Pons (tissue), 1 donor: ENCODE measurements at regions not wholly inside any gene's neighbourhood (a gene's known extent, or its start where the extent isn't known, plus 50 kb on each side); places are given as distances from the start of the nearest gene placed in this dataset.
"Not testable (repeated sequence)": the region's sequence is repeated elsewhere in the genome, so short reads cannot be mapped to it uniquely, and the experiment has no call there.

Experiments
- DNase-seq: peaks from one replicate; pipeline ENCODE4 v3.0.0-alpha.2; 2016; ENCODE audit warnings: low spot score

DNA sequence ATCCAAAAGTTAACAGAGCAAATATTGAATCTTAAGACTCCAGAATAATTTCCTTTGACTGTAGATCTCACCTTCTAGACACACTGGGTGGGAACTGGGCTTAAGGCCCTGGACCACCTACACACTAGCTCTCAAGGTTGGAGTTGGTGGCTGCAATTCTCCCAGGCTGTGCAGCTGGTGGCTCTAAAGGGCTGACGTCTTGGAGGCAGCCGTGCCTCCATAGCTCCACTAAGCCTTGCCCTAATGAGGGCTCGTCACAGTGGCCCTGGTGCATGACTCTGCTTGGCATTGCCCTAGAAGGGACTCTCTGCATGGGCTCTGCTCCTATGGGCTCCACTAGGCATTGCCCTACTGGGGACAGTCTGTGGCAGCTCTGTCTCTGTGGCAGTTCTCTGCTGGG, 1005.2 kb downstream of the CCSER2 start:
- no peak for DNase-seq

- DNase-seq = no peak
These were observed 1004.2 kb downstream of the GRID1 start for GRCh38 chr10:85362401-85362800.

DNA sequence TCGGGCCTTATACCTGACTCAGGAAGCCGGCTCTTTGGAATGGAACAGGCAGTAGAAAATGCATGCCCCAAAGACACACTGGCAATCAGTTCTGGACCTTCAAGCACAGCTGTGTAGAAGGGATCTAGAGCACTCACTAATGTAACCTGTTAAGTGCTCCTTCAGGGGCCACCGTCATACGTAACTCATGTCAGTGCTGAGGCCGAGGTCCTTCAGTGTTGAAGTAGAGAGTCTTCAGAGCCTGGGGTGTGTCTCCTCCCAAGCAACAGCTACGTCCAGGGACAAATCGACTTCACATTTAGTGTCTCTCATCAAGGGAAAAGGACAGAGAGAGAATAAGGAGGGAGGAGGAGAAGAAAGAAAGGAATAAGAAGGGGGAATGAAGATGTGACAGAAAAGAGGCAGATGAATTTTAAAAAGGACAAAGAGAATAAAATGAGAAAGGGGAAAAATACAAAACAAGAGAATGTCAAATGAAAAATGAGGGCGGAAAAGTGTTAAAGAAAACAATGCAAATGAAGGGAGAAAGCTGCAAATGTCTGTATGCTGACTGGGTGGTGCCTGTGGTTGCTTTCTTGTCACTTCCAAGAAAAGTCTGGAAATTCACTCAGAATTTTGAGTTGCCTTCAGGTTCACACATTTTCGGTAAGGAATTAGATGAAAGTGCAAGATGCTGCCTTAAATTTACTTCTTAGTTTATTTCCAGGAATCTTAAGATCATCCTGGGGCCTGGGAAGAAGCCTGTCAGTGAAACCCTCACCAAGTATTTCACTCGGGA, 989.4 kb downstream of the GRID1 start:
- no peak for DNase-seq

GRCh38 chr10:85379338-85379737, 987.3 kb downstream of the GRID1 start:
- no peak for DNase-seq

GRCh38 chr10:85400981-85401695, 965.5 kb downstream of the GRID1 start:
- DNase-seq = no peak

DNA sequence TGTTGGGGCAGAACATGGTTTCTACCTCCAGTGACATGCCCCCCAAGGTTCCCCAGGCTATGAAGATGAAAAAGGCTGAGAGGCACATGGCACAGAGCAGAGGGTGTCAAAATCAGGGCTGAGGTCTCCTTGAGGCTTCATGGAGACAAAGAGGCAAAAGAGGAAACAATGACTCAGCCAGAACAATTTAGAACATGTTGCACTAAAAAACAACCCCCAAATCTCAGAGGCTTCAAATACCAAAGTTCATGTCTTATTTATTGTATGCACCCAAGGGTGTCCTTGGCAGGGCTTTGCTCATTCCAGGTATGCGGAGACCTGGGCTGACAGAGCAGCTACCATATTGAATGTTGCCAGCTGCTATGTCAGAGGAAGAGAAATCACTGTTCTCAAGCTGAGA, 964.1 kb downstream of the GRID1 start:
- DNase-seq = no peak

- DNase-seq = no peak
These were observed 959.5 kb downstream of the GRID1 start for GRCh38 chr10:85407088-85407487.

- DNase-seq = no peak
These were observed 958.2 kb downstream of the GRID1 start for GRCh38 chr10:85408388-85408787.

DNA sequence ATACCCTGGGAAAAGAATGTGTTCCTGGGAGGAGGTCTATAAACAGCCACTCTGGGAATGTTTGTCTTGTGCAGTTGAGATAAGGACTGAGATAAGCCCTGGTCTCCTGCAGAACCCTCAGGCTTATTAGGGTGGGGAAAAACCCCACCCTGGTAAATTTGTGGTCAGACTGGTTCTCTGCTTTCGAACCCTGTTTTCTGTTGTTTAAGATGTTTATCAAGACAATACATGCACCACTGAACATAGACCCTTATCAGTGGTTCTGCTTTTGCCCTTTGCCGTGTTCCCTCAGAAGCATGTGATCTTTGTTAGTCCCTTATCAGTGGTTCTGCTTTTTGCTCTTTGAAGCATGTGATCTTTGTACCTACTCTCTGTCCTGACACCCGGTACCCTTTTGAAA, 956.0 kb downstream of the GRID1 start:
- DNase-seq = not testable (repeated sequence)

- no peak for DNase-seq
These were observed 953.0 kb downstream of the GRID1 start for GRCh38 chr10:85413570-85413969.

DNA sequence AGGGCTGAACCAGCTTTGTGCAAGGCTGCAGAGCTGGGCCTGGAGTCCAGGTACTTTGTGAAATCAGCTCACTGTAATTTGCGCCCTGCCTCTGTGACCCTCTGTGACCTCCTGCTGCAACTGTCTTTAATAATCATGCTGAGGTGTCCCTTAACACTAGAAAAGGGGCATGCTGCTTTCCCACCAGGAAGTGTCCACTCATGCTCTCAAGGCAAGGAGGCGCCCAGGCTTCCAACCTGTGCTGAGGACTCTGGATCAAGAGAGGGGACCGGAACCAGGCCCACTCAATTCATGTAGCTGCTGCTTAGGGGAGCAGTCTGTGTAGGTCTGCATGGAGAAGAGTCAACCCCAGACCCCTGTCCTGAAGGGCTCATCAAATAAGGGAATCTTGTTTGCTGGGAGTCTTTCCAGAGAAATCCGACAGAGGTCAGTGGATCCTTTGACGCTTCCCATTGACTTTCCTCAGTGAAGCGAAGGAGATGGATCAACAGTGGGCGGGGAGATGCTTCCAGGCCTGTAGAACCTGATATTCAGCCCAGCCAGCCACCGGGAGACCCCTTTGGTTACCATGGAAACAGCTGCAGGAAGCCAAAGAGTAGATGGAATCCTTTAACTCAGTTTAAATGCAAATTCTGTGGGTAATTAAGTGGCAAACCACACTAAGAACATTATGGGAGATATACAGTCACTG, 945.9 kb downstream of the GRID1 start:
- no peak for DNase-seq

- DNase-seq = no peak
These were observed 945.2 kb downstream of the GRID1 start for GRCh38 chr10:85421421-85421820.

GRCh38 chr10:85429126-85429525, 937.5 kb downstream of the GRID1 start:
- DNase-seq = no peak

DNA sequence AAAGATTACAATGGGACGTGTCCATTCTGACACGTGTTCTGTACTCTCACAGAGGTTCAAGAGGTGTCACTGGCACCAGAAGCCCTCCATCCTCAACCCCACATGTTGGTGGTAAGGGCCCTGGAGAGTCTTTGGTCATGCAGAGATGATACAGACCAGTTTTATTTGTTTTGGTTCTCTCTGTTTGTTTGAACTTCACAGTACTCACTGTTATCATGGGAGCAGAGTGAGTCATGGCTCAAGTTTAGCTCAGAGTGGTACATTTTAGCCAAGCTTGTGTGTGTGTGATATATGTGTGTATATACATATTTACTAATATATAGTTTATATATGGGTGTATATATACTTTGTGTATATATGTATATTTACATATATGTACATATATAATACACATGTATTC, 935.6 kb downstream of the GRID1 start:
- no peak for DNase-seq

DNA sequence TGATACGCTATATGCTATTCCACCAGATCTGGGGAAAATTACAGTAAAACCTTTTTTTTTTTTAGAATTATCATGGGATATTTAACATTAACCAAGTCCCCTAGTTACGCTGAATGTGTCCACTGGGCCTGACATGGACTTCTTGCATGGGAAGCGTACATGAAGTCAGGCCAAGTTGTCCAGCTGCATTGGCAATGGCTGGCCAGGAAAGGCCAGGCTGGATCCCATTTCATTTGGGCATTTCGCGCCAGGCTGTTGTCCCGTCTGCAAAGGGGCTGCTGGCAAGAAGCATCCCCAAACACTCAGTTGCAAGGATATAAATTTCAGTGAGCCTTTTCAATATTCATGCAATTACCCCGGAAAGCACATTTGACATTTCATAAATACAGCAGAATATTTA, 933.3 kb downstream of the GRID1 start:
- no peak for DNase-seq

GRCh38 chr10:85444868-85445267, 921.7 kb downstream of the GRID1 start:
- no peak for DNase-seq

DNA sequence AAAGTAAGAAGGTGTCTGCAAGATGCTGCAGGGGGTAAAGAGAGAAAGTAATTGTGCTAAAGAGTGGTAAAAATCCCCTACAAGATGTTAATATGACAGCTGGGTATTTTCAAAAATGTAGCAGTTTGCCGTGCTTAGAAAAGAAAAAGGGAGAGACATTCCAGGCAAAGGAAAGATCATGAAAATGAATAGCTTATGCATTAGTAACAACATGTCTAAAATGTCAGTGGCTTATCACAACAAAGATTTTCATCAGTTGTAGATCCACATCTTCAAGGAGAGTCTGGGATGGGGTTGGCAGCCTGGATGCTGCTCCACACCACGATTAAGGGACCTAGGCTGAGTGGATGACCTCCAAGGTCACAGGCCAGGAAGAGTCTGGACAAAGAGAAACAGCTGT, 920.9 kb downstream of the GRID1 start:
- DNase-seq = no peak

- no peak for DNase-seq
These were observed 919.8 kb downstream of the GRID1 start for GRCh38 chr10:85446827-85447226.

- no peak for DNase-seq
These were observed 918.9 kb downstream of the GRID1 start for GRCh38 chr10:85447690-85448089.

DNA sequence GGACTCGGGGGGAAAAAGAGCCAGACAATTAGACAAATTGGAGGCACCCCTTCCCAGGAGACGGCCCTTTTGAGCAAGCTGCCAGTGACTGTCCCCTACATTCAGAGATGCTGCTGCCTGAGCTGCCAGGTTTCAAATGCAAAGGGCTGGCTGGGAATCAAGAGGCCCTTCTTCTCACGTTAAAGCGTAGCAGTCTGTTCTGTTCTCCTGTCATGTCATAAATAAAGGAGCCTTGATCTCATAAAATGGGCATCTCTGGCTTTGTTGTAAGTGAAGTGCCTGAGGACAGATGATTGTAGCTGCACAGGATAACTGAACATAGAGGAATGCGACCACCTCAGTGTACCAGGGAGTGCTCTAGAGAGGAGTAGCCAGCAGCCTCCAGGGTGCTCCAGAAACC, 917.9 kb downstream of the GRID1 start:
- no peak for DNase-seq

DNA sequence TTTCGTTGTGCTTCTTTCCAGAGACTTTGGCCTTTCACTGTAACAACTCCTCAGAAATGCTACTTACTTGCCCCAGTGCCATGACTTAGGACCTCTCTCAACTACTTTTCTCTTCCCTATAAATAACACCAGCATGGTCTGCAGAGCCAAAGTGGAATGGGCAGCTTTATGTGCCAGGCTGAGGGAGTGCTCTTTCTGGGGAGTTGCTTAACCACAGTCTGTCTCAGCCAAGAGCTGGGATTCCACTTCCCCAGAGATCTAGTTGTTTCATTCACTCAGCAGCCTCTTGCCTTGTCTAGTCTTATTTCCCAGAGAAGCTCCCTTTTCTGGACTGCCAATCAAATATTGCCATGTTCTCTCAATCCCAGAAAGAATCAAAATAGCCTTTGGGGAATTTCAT, 912.2 kb downstream of the GRID1 start:
- DNase-seq = no peak

- DNase-seq = no peak
These were observed 909.4 kb downstream of the GRID1 start for GRCh38 chr10:85457191-85457590.

- DNase-seq = no peak
These were observed 908.3 kb downstream of the GRID1 start for GRCh38 chr10:85458324-85458723.
